GM10266 (cell line): ENCODE measurements at regions not wholly inside any gene's neighbourhood (a gene's known extent, or its start where the extent isn't known, plus 50 kb on each side); places are given as distances from the start of the nearest gene placed in this dataset.
"Not testable (repeated sequence)": the region's sequence is repeated elsewhere in the genome, so short reads cannot be mapped to it uniquely, and the experiment has no call there.

Experiments
- DNase-seq: peaks from one replicate; pipeline ENCODE4 v3.0.0; 2012; ENCODE audit errors: extremely low spot score
- TF ChIP-seq, protein P1 (sequence below): IDR thresholded peaks from 2 replicates; pipeline ENCODE4 v1.5.1; 2012; ENCODE audit warnings: mild to moderate bottlenecking, low read depth; ENCODE audit not compliant: control insufficient read depth, insufficient read depth; ENCODE audit errors: missing control alignments

DNA sequence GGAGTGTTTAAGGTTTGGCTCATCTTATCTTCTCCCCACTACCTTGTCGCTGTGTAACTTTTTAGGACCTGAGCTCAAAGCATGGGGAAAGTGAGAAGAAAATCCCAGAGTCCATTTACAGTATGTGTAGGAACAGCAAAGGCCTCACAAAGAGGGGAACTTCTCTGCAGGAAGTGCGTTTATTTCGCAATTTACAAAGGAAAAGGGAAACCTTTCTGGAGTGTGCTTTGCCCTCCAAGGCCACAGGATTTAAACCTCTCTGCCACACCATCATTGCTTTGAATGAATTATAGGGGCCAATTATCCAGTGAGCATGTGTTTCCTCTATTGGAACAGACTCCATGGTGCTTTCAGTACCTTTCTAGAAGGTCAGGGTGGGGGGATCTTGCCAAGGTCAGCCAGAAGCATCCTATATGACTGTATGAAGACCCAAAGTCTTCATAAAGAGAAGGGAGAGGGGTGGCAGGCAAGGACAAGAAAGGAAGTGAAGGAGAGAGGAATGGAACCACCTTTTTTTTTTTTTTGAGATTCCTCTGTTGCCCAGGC is 68.1 kb upstream of the LMO2 start:
- DNase-seq = no peak
- TF ChIP-seq, protein P1, sequence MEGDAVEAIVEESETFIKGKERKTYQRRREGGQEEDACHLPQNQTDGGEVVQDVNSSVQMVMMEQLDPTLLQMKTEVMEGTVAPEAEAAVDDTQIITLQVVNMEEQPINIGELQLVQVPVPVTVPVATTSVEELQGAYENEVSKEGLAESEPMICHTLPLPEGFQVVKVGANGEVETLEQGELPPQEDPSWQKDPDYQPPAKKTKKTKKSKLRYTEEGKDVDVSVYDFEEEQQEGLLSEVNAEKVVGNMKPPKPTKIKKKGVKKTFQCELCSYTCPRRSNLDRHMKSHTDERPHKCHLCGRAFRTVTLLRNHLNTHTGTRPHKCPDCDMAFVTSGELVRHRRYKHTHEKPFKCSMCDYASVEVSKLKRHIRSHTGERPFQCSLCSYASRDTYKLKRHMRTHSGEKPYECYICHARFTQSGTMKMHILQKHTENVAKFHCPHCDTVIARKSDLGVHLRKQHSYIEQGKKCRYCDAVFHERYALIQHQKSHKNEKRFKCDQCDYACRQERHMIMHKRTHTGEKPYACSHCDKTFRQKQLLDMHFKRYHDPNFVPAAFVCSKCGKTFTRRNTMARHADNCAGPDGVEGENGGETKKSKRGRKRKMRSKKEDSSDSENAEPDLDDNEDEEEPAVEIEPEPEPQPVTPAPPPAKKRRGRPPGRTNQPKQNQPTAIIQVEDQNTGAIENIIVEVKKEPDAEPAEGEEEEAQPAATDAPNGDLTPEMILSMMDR = no peak

DNA sequence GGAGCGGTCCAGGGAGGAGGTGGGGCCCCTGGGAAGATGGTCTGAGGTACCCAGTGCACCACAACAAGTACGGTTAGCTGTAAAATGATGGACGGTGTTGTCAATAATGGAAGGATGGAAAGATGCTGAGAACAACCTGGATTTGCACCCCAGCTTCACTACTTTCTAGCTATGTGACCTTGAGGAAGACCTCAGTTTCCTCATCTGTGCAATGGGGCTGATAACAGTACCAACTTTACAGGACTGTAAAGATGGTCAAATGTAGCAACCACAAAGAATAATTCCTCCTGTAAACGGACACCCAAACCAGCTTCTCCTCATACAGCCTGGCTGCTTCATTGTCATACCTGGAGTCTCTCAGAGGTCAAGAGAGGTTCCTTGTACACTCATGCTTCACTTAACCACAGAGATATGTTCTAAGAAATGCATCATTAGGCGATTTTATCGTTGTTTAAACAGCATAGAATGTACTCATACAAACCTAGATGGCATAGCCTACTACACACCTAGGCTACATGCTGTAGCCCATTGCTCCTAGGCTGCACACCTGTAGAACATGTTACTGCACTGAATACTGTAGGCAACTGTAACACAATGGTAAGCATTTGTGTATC is 65.5 kb upstream of the LMO2 start:
- no peak for DNase-seq
- TF ChIP-seq, protein P1 = no peak

DNA sequence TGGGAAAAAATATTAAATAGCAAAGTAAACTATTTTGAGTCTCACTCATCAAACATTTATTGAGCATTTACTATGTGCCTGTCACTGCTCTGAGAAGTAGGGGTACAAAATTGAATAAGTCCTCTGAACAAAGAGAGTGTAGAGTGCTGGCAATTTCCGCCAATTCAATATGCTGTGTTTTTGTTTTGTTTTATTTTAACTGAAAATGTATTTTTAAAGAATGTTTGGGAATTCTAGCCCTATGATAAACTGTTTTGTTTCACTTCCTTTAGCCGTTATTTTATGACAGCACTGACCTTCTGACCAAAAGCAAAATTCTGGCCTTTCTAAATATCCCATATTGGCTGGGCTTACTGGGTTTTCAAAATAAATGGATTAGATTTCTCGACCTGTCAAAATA is 64.7 kb upstream of the LMO2 start:
- DNase-seq = no peak
- TF ChIP-seq, protein P1 = no peak

DNA sequence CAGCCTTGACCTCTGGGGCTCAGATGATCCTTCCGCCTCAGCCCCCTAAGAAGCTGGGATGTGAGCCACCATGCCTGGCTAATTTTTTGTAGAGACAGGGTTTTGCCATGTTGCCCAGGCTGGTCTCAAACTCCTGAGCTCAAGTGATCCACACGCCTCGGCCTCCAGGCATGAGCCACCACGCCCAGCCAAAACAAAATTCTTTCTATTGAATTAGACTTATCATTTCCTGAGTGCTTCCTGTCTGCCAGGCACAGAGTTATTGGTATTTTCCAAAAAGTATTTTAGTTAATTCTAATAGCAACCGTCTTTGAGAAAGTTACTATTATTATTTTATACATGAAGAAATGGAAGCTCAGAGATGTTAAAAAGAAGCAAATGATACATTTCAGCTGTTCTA is 61.4 kb upstream of the LMO2 start:
- TF ChIP-seq, protein P1 = no peak
- DNase-seq = no peak

DNA sequence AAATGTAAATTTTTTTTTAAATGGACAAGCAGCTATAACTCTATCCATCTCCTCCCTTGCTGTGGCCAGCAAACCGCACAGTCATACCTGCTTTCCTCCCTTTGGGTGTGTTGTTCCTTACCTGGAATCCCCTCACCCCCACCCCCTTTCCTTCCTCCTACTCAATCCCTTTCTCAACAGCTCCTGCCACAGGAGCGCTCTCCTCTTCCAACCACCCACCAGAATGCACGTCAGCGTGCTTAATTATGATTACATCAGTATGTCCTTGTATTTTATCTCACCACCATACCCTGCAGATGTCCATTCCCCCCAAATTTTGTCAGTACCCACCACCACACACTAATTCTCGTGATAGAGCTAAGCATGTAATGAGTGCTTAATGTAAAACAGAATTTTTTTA is 60.9 kb upstream of the LMO2 start:
- no peak for DNase-seq
- TF ChIP-seq, protein P1 = no peak

DNA sequence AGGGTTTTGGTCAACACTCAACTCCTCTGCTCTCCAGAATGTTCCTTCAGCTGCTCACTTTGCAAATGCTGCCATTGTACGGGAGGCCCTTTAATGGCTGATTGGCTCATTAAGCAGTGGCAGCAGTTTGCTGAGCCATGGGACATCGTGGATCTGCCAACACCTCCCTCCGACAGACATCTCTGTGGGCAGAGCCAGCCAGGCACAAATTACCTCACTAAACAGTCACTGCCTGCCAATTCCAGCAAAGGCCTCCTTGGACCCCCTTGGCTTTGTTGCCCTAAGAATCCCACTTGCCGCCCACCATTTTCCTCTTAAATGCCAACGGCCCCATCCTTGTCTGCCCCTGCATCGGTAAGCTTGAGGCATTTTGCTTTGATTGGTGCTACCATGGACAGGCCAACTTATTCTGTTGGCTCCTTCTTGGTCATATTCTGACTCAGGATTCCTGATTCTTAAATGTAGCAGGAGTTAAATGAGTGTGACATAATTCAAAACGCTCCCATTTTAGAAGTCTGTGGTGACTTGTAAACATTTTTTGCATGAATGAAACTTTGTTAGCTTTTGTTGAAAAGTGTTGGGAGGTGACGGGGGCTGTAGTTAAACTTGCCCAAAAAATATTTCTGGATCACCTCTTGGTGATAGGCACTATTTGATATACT is 57.5 kb upstream of the LMO2 start:
- DNase-seq = no peak
- TF ChIP-seq, protein P1 = no peak

DNA sequence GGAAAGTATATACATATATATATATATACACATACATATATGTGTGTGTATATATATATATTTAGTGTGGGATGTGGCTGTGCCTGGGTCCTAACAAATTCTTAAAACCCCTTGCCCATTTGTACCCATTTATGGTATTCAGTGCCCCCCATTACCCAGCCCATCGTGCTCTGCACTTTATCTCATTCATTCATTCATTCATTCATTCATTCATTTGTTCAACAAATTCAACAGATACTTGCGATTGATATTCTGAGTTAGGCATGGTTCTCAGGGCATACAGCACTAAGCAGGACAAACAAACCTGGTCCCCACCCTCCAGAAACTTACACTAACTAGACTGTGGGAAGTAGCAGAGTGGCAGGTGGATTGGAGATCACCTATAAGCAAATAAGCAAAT is 56.6 kb upstream of the LMO2 start:
- TF ChIP-seq, protein P1 = no peak
- DNase-seq = no peak

DNA sequence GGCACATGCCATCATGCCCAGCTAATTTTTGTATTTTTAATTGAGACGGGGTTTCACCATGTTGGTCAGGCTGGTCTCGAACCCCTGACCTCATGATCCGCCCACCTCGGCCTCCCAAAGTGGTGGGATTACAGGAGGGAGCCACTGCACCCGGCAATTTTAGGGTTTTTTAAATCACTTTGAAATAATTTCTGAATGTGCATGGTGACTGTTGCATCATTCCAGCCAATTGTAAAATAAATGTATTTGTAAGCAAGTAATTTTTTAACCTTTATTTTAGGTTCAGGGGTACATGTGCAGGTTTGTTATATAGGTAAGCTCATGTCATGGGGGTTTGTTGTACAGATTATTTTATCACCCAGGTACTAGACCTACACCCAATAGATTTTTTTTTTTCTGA is 56.0 kb upstream of the LMO2 start:
- DNase-seq = not testable (repeated sequence)
